ENCODE measurements at regions not wholly inside any gene's neighbourhood (a gene's known extent, or its start where the extent isn't known, plus 50 kb on each side); places are given as distances from the start of the nearest gene placed in this dataset.
"Not testable (repeated sequence)": the region's sequence is repeated elsewhere in the genome, so short reads cannot be mapped to it uniquely, and the experiment has no call there.

- DNase-seq (ENCODE audit: low read depth) = no peak
These were observed 326.8 kb downstream of the TBL1XR1 start for GRCh38 chr3:176870451-176870850.

GRCh38 chr3:176867681-176868663, 329.3 kb downstream of the TBL1XR1 start:
- no peak for DNase-seq (ENCODE audit: low read depth)

- no peak for DNase-seq (ENCODE audit: low read depth)
These were observed 336.1 kb downstream of the TBL1XR1 start for GRCh38 chr3:176861137-176861536.

GRCh38 chr3:176856721-176857120, 340.6 kb downstream of the TBL1XR1 start:
- no peak for DNase-seq (ENCODE audit: low read depth)

- DNase-seq (ENCODE audit: low read depth) = no peak
These were observed 341.3 kb downstream of the TBL1XR1 start for GRCh38 chr3:176855901-176856486.

- no peak for DNase-seq (ENCODE audit: low read depth)
These were observed 342.1 kb downstream of the TBL1XR1 start for GRCh38 chr3:176855213-176855612.

GRCh38 chr3:176850498-176850897, 346.8 kb downstream of the TBL1XR1 start:
- no peak for DNase-seq (ENCODE audit: low read depth)

GRCh38 chr3:176848431-176849214, 348.7 kb downstream of the TBL1XR1 start:
- DNase-seq (ENCODE audit: low read depth) = no peak

- no peak for DNase-seq (ENCODE audit: low read depth)
These were observed 354.4 kb downstream of the TBL1XR1 start for GRCh38 chr3:176842914-176843313.

GRCh38 chr3:176840641-176841286, 356.5 kb downstream of the TBL1XR1 start:
- DNase-seq (ENCODE audit: low read depth) = no peak

GRCh38 chr3:176839901-176840300, 357.4 kb downstream of the TBL1XR1 start:
- DNase-seq (ENCODE audit: low read depth) = no peak

- no peak for DNase-seq (ENCODE audit: low read depth)
These were observed 357.8 kb downstream of the TBL1XR1 start for GRCh38 chr3:176839466-176839865.

- DNase-seq (ENCODE audit: low read depth) = not testable (repeated sequence)
These were observed 370.0 kb downstream of the TBL1XR1 start for GRCh38 chr3:176827244-176827643.

GRCh38 chr3:176824811-176825210, 372.5 kb downstream of the TBL1XR1 start:
- no peak for DNase-seq (ENCODE audit: low read depth)

- DNase-seq (ENCODE audit: low read depth) = no peak
These were observed 376.5 kb downstream of the TBL1XR1 start for GRCh38 chr3:176820764-176821163.

- no peak for DNase-seq (ENCODE audit: low read depth)
These were observed 380.3 kb downstream of the TBL1XR1 start for GRCh38 chr3:176816937-176817336.

GRCh38 chr3:176814285-176814684, 383.0 kb downstream of the TBL1XR1 start:
- DNase-seq (ENCODE audit: low read depth) = peak; percentile 7

GRCh38 chr3:176807938-176808337, 389.3 kb downstream of the TBL1XR1 start:
- no peak for DNase-seq (ENCODE audit: low read depth)

GRCh38 chr3:176799675-176800074, 397.6 kb downstream of the TBL1XR1 start:
- no peak for DNase-seq (ENCODE audit: low read depth)

- no peak for DNase-seq (ENCODE audit: low read depth)
These were observed 398.6 kb downstream of the TBL1XR1 start for GRCh38 chr3:176798680-176799079.

GRCh38 chr3:176796371-176796770, 400.9 kb downstream of the TBL1XR1 start:
- no peak for DNase-seq (ENCODE audit: low read depth)

- DNase-seq (ENCODE audit: low read depth) = no peak
These were observed 401.4 kb downstream of the TBL1XR1 start for GRCh38 chr3:176795891-176796290.
